NCI-H345 treated with DMSO at 0.1 percent for 48 hours (cell line): ENCODE measurements at regions not wholly inside any gene's neighbourhood (a gene's known extent, or its start where the extent isn't known, plus 50 kb on each side); places are given as distances from the start of the nearest gene placed in this dataset.
"Not testable (repeated sequence)": the region's sequence is repeated elsewhere in the genome, so short reads cannot be mapped to it uniquely, and the experiment has no call there.

Experiments
- DNase-seq: peaks from one replicate; lab custom pipeline; 2025; ENCODE audit not compliant: unreplicated experiment; lab: John Stamatoyannopoulos, UW

DNA sequence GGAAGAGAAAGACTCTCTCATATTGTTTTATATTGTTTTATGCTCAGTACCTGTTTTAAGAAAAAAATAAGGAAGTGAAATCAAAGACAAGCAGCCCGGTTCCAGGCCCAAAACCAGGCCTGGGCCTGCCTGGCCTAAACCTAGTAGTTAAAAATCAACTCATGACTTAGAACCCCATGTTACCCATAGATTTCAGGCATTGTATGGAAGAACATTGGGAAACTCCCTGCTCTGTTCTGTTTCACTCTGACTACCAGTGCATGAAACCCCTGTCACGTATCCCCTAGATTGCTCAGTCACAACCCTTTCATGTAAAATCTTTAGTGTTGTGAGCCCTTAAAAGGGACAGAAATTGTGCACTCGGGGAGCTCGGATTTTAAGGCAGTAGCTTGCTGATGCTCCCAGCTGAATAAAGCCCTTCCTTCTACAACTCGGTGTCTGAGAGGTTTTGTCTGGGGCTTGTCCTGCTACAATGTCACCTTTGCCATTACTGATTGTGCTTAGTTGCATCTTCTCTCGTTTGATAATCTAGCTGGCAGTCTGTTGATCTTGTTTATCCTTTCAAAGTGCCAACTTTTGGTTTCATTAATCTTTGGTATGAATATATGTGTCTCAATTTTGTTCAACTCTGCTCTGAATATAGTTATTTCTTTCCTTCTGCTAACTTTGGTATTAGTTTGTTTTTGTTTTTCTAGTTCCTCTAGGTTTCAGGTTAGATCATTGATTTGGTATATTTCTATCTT, 842.8 kb upstream of the NDST4 start:
- DNase-seq: not testable (repeated sequence)

- no peak for DNase-seq
Measured at GRCh38 chr4:115950806-115951205, 837.4 kb upstream of the NDST4 start.

DNA sequence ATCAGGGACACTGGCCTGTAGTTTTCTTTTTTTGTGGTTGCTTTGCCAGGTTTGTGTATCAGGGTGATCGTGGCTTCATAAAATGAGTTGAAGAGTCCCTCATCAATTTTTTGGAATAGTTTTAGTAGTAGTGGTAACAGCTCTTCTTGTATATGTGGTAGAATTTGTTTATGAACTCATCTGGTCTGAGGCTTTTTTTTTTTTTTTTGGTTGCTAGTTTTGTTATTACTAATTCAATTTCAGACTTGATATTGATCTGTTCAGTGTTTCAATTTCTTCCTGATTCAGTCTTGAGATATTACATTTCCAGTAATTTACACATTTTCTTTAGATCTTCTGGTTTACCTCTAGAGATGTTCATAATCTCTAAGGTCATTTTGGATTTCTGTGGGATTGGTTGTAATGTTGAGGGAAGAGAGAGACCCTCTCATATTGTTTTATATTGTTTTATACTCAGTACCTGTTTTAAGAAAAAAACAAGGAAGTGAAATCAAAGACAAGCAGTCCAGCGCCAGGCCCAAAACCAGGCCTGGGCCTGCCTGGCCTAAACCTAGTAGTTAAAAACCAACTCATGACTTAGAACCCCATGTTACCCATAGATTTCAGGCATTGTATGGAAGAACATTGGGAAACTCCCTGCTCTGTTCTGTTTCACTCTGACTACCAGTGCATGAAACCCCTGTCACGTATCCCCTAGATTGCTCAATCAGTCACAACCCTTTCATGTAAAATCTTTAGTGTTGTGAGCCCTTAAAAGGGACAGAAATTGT, 836.7 kb upstream of the NDST4 start:
- not testable (repeated sequence) for DNase-seq

DNA sequence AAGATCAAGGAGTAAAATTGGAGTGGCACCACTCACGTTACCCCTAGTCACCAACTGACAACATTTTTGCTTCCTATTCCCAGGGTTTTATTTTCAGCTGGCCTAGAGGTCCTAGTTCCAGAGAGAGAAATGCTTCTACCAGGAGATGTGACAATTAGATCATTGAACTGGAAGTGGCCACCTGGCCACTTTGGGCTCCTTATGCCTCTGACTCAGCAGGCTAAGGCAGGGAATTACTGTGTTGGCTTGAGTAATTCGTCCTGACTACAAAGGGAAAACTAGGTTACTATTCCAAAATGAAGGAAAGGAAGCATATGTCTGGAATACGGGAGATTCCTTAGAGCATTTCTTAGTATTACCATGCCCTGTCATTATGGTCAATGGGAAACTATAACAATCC, 831.6 kb upstream of the NDST4 start:
- no peak for DNase-seq

GRCh38 chr4:115944146-115944905, 830.9 kb upstream of the NDST4 start:
- no peak for DNase-seq

GRCh38 chr4:115938764-115939443, 825.5 kb upstream of the NDST4 start:
- DNase-seq: no peak

DNA sequence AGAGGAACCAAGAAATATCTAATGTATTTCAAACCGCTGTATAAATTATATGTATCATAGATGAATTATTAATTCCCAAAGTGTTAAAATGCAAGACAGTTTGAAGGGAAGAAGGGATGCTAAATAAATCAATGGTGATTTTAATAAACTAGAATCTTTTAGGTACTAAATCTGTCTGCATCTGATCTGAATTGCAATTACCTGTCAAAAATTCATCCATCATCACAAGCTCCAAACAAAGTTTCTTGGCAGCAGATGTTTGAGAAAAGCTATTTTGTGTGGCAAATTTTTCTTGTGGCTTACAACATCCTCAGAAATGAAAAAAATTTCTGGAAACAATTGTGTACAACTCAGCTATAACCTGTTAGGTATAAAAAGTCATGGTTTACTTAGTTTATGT, 816.0 kb upstream of the NDST4 start:
- no peak for DNase-seq

DNA sequence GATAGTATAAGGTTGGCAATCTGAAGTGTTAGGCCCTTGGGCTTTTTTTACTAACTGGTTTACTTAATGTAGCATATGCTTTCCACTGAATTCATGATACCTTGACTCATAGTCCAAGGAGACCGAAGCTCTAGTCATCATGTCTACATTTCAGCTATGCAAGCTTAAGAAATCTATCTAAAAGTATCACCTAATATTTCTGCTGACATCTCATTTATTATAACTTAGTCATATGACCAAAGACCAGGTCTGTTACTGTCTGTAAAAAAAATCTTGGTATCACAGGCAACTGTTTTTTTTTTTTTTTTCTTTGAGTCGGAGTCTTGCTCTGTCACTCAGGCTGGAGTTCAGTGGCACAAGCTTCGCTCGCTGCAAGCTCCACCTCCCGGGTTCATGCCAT, 814.0 kb upstream of the NDST4 start:
- no peak for DNase-seq

- DNase-seq: no peak
Measured at GRCh38 chr4:115923152-115923551, 809.7 kb upstream of the NDST4 start.

GRCh38 chr4:115920637-115921036, 807.2 kb upstream of the NDST4 start:
- no peak for DNase-seq

- DNase-seq: no peak
Measured at GRCh38 chr4:115918149-115918548, 804.7 kb upstream of the NDST4 start.

DNA sequence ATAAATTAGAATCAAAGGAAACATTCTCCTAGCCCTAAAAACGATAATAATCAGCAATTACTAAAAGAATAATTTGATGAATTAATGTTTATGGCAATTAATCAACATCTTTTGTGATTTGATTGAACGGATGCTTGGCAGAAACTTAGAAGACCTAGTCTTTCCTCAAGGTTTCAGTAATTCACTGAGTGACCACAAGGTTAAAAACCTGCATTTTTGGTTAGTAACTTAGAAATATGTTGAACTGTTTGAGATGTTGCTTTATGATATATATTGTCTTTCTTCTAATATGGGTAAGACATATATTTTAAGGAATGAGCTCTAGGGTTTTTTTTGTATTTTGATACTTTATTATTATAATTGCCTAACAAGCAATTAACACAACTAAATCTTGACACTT, 793.0 kb upstream of the NDST4 start:
- no peak for DNase-seq

- DNase-seq: no peak
Measured at GRCh38 chr4:115883847-115884246, 770.4 kb upstream of the NDST4 start.

- no peak for DNase-seq
Measured at GRCh38 chr4:115883231-115883630, 769.8 kb upstream of the NDST4 start.

DNA sequence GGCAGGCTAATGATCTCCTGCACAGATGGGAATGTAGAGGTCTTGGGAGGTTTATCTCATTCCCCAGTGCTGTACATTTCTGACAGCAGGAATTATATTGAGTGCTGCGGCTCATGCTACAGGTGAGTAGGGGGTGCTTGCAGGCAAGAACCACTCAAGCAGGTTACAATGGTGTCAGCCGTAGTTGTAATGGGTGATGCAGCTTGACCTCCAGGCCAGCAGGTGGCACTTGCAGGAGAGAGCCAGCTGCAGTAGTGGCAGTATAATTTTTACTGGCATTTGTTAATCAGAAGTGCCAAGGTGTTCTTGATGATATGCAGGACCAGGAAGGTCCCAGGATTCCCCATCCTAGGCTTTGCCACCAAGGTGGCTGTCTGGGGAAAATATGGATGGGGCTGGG, 759.6 kb upstream of the NDST4 start:
- DNase-seq: no peak

DNA sequence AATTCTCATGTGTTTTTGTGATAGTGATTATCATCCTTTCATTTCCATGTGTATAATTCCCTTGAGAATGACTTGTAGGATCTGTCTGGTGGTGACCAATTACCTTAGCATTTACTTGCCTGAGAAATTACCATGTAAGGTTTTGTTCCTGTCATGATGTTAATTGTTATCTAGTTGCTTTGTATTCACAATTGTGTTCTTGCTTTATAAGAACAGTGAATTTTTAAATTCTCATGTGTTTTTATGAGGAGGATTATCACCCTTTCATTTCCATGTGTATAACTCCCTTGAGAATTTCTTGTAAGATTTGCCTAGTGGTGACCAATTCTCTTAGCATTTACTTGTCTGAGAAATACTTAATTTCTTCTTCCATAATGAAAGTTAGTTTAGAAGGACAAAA, 758.2 kb upstream of the NDST4 start:
- DNase-seq: no peak

DNA sequence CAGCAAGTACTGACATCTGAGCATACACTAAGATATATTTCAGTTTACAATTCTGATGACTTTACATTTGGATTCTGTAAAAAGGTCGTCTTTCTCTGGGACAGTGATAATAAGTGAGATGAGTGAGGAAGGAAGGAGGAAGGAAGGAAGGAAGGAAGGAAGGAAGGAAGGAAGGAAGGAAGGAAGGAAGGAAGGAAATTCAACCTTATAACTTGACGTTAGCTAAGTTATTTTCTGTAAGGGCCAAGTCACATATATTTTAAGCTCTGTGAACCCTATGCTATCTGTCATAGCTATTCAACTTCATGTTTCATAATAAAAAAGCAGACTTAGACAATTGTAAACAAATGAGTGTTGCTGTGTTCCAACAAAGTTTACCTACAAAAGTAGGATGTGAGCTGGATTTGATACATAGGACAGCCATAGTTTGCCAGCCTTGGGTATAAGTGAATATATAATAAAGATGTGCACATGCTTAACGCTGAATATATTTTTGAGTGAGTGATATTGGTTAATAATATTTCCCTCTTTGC, 753.0 kb upstream of the NDST4 start:
- DNase-seq: no peak

DNA sequence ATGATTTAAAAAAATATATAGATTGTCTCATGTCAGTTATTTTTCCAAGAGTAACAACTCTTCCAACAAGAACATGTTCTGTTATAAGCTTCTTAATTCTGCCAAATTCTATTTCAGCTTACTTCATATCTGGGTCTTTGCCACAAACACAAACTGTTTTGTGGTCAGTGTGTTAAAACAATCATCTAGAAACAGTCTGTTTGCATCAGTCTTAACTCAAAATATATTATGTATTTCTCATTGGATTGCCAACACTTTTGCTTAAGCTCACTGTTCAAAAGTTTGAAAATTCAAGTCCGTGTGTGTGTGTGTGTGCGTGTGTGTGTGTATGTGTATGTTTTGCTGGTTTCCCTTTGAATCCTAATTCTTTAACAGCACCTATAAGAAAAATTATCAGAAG, 752.3 kb upstream of the NDST4 start:
- DNase-seq: no peak

- DNase-seq: no peak
Measured at GRCh38 chr4:115852767-115853091, 739.3 kb upstream of the NDST4 start.

GRCh38 chr4:115851918-115852766, 738.7 kb upstream of the NDST4 start:
- DNase-seq: no peak
